AG08395 (cell line): ENCODE measurements at regions not wholly inside any gene's neighbourhood (a gene's known extent, or its start where the extent isn't known, plus 50 kb on each side); places are given as distances from the start of the nearest gene placed in this dataset.

Source experiments
- DNase-seq: peaks from one replicate; pipeline ENCODE4 v3.0.0; 2012; ENCODE audit warnings: mixed read lengths, low spot score

DNA sequence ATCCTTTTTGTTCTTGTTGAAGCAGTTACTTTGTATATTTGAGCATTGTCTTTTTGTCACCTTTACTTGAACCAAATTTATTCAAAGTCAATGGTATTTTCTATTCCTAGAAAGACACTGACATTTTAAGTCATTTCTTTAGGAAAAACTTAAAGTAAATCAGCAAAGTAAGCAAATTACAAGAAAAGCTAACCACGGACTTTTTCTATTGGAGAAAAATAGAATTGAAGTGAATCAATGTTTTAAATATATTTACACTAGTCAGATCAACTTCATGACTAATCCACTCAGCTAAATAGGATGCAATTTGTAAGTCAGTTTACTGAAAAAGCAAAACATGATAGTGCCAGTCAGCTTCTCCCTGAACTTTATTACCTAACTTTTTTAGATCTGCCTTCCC is 733.8 kb upstream of the ALCAM start:
- DNase-seq = no peak

DNA sequence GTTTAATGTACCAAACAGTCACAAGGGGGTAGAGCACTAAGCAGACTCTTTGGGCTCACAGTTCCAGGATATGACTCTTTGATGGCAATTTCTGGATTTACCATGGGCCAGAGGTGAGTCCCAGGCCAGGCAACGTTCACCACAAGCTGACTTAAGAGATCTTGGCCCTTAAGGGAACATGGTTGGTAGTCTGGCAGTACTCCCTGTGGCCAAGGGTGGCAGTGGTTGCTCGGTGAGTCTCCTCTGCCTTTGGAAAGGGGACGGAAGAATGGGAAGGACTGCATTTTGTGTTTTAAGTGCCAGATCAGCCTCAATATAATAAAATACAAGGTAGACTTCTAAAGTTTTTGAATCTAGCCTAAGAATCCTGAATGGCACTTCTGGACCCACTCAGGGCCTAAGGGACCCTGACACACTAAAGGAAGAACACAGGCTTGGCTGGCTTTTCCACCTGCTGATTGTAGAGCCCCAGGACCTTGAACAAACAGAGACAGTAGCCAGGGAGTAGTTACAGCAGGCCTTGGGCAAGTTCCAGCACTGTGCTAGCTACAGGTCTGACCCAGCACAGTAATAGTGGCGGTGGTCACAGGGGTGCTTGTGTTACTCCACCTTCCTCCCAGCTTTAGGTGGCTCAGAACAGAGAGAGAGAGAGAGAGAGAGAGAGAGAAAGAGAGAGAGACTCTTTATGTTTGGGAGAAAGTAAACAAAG is 730.7 kb upstream of the ALCAM start:
- DNase-seq = no peak

DNA sequence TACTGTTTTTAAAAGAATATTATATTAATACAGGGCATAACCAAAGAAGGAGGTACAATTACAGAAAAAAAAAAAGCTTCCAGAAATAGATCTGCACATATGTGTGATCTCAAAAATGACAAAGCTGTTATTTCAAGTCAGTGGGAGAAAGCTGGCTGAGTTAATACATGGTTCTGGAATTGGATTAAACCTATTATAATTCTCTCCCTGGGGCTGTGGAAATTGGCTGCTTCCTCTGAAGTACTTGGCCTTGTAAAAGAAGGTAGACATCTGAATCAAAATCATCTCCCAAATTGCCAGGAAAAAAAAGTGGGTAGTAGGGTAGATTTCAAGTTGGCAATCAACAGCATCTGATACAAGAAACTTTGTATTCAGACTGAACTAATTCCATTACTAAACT is 723.9 kb upstream of the ALCAM start:
- DNase-seq = no peak

DNA sequence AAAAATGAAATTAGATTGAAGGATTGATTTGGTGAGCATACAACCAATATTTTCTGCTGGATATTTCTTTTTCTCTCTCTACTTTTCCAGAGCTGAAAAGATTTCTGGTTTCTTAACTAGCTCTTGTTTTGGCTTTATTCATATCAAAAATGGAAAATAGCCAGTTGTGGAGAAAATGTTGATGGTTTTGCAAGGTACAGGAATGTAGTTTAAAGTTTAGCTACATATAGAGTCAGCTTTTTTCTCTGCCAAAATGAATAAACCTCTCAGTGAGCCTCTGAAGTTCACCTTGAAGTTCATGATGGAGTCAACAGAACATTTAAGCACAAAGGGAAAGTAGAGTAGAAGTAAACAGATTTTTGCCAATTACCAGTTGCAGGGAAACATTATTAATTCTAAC is 720.5 kb upstream of the ALCAM start:
- no peak for DNase-seq

DNA sequence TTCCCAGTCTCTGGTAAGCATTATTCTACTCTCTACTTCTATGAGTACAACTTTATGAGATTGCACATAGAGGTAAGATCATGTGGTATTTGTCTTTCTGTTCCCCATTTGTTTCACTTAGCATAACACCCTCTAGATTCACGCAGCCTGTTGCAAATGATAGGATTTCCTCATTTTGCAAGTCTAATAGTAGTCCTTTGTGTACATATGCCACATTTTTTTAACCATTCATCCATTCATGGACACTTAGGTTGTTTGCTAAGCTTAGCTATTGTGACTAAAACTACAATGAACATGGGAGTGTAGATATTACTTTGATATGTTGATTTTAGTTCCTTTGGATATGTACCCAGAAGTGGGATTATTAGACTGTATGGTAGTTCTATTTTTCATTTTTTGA is 717.9 kb upstream of the ALCAM start:
- no peak for DNase-seq

DNA sequence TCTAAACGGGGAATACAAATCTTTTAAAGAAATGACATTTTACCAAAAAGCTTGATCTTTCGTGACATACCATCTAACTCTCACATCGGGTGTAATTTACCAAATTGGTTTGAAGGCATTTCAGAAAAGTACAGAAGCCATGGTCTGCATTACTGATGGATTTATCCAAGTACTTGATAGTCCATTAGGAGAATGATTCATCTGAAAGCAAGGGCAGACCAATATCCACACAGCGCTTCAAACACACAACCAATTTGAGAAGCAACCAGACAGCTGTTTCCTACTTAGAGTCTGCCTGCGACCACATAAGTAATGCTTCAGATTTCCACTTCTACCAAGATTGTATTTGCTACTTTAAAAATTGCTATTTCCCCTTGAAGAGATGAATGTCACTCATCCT is 697.6 kb upstream of the ALCAM start:
- no peak for DNase-seq

DNA sequence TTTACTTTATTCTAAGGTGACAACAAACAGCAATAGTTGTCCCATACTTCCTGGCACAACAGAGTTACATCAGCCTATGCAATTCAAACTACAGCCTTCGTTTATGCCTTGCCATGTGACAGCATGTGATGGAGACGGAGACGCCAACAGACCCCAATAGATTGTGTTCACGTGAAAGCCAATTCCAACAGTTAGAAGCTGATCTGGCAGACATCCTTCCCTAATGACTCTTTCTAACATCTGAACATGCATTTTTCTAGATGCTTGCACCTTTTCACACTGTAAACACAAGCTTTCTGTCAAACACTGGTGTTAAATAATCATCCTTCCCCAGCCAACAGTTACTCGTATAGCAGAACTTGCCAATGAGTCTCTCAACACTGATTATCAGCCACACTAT is 694.4 kb upstream of the ALCAM start:
- no peak for DNase-seq

DNA sequence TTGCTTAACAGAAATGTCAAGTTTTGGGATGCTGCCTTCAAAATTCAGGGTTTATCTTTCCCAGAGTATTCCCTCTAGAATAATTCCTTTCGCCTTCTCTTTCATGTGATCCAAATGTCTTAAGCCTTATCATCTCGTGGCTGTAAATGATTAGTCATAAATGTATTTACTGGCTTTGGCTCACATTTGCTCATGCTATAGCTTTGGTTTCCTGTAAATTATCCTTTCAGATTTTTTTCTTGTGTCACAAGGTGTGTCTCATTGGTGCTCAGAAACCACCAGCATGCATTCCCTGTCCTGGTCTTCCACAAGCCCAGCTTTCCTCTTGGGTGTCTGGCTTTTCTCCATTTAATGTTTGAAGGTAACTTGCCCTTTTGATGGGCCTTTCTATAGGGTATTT is 692.7 kb upstream of the ALCAM start:
- no peak for DNase-seq

DNA sequence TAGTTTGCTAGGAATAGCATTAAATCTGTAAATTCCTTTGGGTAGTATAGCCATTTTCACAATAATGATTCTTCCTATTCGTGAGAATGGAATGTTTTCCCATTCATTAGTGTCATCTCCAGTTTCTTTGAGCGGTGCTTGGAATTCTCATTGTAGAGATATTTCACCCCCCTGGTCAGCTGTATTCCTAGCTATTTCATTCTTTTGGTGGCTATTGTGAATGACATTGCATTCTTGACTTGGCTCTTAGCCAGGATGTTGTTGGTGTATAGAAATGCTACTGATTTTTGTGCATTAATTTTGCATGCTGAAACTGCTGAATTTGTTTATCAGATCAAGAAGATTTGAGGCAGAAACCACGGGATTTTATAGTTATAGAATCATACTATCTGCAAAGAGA is 690.5 kb upstream of the ALCAM start:
- no peak for DNase-seq

DNA sequence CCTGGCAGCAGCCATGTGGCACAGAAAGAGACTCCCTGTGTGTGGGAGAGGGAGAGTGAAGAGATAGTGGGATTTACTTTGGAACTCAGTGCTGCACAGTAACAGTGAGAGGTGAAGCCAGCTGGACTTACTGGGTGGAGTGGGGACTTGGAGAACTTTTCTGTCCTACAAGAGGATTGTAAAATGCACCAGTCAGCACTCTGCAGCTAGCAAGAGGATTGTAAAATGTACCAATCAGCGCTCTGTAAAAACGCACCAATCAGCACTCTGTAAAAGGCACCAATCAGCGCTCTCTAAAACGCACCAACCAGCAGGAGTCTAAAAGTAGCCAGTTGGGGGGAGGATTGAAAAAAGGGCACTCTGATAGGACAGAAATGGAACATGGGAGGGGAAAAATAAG is 688.8 kb upstream of the ALCAM start:
- DNase-seq = no peak

DNA sequence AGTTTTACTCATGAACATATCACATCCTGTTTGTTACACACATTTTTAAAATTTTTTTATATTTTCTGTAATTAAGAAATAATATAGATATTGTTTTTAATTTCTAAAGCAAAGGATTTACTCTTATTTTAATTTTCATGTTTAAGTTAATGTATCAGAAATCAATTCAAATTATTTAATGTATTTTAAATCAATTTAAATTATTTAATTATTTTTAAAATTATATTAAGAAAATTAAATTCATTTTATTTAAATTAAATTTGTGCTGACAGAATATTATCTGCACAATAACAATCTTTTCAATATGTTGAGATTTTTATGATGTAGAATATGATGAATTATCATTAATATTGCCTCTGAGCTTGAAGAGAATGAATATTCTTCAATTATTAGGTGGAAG is 681.2 kb upstream of the ALCAM start:
- DNase-seq = no peak

DNA sequence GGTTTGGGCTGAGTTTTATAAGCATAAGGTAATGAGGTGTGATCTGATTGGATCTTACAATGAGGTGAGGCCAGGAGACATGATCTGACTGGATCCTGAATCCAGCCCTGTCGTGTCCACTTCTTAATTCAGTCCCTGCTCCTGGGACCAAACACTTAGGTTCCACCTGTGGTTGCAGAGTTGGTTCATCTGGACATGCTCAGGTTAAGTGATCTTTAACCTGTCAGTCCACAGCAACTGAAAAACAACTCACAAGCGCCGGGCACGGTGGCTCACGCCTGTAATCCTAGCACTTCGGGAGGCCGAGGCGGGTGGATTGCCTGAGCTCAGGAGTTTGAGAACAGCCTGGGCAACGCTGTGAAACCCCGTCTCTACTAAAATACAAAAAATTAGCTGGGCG is 679.3 kb upstream of the ALCAM start:
- DNase-seq = no peak

DNA sequence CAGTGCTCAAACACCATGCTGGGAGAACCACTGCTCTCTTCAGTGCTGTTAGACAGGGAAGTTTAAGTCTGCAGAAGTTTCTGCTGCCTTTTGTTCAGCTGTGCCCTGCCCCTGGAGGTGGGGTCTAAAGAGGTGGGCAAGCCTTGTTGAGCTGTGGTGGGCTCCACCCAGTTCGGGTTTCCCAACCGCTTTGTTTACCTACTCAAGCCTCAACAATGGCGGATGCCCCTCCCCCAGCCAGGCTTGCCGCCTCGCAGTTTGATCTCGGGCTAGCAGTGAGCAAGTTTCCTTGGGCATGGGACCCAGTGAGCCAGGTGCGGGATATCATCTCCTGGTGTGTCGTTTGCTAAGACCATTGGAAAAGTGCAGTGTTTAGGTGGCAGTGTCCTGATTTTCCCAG is 670.2 kb upstream of the ALCAM start:
- no peak for DNase-seq

DNA sequence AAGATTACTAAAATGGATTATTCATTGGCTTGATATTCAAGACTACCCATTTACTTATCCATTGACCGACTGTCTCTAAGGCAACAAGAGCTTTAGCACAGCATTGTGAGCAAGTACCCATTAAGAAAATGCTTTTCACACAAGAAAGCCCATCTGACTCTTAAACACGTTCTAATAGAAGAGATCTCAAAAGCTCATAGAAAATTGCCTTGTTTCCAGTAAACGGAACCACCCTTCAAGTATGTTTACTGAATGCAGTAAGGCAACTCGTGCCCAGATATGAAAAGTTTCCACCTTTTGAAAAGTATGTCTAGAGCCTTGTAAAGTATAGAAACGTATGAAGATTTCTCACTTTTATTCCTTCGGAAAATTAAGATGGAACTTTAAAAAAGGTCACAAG is 655.3 kb upstream of the ALCAM start:
- DNase-seq = no peak

DNA sequence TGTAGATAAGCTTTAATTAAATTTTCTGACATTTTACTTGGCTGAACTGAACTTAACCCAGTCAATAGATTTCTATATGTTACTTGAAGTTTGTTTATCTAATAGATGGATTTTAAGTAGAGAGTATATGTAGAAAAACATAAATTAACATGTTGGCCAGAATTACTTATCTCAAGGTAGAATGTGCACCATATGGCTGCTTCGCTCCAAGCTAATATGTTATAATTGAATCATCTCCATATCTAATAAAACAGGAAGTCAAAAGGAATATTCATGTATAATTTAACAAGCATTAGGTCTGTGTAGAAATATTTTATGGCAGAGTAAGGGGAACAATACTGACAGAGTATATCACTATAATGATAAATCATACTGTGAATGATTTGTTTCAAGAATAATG is 650.7 kb upstream of the ALCAM start:
- no peak for DNase-seq

DNA sequence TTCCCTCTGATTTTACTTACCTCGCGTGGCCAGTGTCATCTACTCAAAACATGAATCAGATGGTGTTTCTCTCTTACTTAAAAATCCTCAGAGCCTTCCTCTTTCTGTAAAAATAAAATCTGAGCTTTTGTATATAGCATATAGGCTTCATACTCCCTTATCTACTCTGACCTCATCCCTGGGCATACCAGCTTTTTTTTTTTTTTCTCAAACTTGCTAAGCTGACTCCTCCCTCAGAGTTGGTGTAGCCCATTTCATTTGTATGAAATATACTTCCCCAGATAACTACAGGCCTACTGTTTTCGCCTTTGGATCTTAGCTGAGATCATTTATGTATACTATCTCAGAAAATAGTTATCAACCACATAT is 648.9 kb upstream of the ALCAM start:
- DNase-seq = no peak

DNA sequence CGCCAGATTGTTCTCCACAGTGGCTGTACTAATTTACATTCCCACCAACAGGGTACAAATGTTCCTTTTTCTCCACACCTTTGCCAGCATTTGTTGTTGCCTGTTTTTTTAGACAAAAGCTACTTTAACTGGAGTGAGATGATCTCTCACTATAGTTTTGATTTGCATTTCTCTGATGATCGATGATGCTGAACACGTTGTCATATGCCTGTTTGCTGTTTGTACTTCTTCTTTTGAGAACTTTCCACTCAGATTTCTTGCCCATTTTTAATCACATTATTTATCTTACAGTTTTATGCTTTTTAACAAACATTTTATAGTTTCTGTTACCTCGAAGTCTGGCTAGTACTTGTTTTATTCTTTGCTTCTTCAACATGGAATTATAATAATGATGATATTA is 643.7 kb upstream of the ALCAM start:
- DNase-seq = no peak

DNA sequence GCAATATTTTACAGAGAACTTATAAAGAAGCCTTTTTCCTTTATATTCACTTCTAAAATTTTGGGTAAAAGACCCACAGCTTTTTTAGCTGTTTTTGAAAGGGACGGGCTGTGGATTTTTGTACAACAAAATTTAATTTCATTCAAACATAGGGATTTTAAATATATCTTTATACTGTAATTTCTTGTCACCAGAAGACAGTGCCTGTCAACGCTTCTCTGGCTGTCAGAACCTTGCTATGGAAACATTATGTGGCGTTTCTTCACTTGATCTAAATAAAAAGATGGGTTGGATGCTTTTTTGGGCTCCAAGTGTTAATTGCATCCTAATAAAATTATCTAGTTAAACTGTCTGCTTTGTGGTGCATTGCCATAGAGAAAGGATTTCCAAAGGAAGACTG is 635.6 kb upstream of the ALCAM start:
- no peak for DNase-seq

DNA sequence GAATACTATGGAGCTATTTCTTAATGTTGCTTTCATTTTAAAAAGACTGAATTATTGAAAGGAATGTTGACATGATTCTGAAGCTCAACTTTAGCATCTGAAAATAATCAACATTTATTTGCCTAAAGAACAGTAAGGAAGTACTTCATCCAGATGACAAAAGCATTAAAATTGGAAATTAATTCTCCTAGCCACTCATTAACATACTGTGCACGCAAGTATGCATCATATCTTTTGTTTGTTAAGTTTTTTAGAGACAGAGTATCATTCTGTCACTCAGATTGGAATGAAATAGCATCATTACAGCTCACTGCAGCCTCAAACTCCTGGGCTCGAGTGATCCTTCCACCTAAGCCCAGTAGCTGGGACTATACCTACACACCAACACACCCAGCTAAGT is 632.1 kb upstream of the ALCAM start:
- DNase-seq = no peak

DNA sequence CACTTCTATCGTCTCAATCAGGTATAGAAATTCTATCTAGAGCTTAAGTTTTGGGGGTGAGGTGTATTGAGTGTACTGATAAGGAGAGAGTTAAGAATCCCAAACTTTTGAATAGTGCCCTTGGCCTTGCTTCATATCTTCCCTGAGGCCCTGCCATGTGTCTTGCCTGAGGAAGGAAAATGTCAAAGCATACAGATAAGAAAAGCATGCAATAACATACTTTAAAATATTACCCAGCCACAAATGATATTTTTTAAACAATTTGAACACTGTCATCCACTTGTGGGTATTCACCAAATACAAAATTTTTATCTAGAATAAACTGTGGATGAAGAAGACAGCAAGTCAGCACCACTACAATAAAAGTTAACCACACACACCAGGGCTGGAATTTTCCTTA is 631.0 kb upstream of the ALCAM start:
- DNase-seq = no peak

DNA sequence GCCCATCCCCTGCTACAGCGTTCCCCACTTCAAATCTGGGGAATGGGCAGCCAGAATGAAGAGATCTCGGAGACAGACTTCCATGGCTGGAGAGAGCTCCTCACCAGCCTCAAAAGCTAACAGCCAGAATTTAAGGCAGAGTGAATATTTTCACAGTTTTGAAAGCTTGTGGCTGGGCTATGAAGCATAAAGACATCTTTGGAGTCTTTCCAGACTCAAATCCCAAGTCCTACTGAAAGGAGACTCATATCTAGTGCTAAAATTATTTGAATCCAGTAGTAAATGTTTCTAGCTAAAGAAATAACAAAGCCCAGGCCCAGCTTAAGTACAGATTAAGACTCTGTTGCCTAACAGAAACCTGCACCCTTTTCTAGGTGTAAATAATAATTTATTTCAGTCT is 628.4 kb upstream of the ALCAM start:
- DNase-seq = no peak

DNA sequence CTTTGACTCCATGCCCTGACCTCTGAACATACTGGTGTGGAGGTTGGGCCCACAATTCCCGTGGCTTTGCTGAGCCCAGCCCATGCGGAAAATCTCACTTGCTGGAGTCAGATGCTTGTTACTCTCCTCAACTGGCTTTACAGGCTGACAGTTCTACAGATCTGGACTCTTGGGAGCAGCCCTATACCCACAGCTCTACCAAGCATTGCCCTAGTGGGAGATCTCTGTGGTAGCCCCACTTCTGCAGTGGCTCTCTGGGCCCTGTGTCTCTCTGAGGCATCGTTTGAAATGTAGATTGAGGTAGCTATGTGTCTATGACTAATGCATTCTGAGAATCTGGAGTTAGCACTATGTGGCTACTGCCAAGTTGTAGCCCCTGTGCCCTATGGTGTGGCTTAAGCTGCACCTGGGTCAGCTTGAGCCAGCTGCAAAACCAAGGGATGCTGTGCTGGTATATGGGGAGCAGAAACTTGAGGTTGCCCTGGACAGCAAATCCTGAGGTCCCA is 625.8 kb upstream of the ALCAM start:
- no peak for DNase-seq

DNA sequence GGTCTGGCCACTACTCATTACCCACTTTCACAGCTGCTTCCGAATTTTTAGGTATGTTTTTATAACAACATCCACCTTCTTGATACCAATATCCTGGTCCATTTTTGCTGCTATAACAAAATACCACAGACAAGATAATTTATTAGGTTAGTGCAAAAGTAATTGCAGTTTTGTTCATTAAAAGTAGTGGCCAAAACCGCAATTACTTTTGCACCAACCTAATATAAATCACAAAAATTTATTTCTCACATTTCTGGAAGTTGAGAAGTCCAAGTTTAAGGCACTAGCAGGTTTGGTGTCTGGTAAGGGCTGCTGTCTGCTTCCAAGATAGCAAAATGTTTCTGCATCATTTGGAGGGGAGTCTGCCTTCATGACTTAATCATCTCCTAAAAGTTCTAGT is 624.7 kb upstream of the ALCAM start:
- no peak for DNase-seq

DNA sequence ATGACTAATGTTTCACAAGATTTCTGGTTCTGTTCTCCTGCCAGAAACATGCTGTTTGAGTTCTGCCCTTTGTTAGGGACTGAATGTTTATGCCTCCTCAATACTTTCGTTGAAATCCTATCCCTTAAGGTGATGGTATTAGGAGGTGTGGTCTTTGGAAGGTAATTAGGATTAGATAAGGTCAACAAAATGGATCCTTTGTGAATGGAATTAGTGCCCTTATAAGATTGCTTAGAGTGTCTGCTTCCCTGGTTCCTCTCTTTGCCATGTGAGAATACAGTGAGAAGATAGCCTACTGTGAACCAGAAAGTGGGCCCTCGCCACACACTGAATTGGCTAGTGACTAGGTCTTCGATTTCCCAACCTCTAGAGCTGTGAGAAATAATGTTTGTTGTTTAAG is 621.4 kb upstream of the ALCAM start:
- no peak for DNase-seq

DNA sequence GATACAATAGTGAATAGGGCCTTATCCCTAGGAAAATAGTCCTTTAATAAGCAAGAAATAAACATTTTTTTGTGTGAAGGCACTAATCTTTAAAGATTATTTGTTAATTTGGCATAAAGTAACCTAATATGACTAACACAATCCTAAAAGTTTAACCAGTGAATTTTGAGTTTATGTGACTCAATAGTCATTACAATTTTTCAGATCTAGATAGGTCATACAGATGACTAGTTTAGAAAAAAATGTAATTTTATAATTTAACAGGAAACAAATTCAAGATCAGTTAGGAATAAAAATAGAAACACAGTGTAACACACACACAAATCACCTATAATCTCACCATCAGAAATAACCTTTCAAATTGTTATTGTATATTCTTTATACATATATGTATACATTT is 620.7 kb upstream of the ALCAM start:
- DNase-seq = no peak
